ENCODE measurements at regions not wholly inside any gene's neighbourhood (a gene's known extent, or its start where the extent isn't known, plus 50 kb on each side); places are given as distances from the start of the nearest gene placed in this dataset.

- no peak for TF ChIP-seq CTCF (IDR thresholded peaks at IDR 0.05)
- TF ChIP-seq POLR2A (IDR thresholded peaks at IDR 0.05), result no peak
These were observed 636.4 kb downstream of the SLC6A15 start for GRCh38 chr12:84276215-84276614.
